ENCODE measurements at regions not wholly inside any gene's neighbourhood (a gene's known extent, or its start where the extent isn't known, plus 50 kb on each side); places are given as distances from the start of the nearest gene placed in this dataset.

DNA sequence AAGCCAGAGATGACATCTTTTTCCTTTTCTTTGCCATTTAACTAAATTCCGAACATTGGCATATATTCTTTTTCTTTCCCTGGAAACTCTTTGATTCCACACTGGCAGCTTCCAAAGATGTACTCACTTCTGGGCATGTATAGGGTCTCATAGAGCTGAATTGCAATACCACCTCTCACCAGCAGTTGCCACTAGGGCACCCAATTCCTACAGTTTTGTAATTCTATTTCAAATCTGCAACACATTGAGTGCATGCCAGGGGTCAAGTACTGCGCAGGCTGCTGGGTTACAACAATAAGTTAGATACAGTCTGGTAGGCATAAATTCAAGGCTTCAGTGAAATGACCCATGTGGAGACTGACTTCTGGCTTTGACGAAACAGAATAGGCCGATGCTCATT lies 208.8 kb upstream of the NLRP1 start:
- POLR2A ChIA-PET = no interaction called here
- DNase-seq = no peak
- no peak overlapping the region for H3K4me3 Mint-ChIP-seq
- peaks cover 23% of the 10 kb centered on the region for H3K27me3 Mint-ChIP-seq
- H3K36me3 Mint-ChIP-seq = no peaks in the 10 kb centered on the region
- no peak for ATAC-seq (ENCODE audit: low read depth)
- H3K4me1 Mint-ChIP-seq = no peaks in the 10 kb centered on the region
- H3K27ac Mint-ChIP-seq = no peak overlapping the region
- peaks cover 7% of the 10 kb centered on the region for H3K9me3 Mint-ChIP-seq

DNA sequence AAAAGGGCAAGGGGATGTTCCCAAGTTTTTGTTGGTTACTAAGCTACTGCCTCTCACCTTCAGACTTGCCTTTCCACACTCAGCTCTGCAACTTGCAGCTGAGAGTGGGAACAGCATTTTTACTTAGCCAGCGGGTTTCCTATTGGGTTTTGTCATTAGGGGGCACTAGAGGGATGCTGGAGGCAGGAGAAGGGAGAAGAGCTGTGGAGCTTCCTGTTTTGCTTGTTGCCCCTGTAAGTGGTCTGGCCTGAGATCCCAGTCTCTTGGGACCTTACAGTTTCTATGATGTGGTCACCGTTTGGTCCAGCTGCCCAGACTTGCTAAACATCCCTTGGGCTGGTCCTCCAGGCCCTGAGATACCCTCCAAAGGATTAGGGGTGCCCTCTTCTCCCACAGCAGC lies 209.6 kb upstream of the NLRP1 start:
- H3K9me3 Mint-ChIP-seq = peaks cover 7% of the 10 kb centered on the region
- POLR2A ChIA-PET = no interaction called here
- no peak overlapping the region for H3K27ac Mint-ChIP-seq
- no peak for ATAC-seq (ENCODE audit: low read depth)
- H3K4me1 Mint-ChIP-seq = no peaks in the 10 kb centered on the region
- H3K27me3 Mint-ChIP-seq = peaks cover 21% of the 10 kb centered on the region
- DNase-seq = no peak
- H3K4me3 Mint-ChIP-seq = no peak overlapping the region
- H3K36me3 Mint-ChIP-seq = no peaks in the 10 kb centered on the region

DNA sequence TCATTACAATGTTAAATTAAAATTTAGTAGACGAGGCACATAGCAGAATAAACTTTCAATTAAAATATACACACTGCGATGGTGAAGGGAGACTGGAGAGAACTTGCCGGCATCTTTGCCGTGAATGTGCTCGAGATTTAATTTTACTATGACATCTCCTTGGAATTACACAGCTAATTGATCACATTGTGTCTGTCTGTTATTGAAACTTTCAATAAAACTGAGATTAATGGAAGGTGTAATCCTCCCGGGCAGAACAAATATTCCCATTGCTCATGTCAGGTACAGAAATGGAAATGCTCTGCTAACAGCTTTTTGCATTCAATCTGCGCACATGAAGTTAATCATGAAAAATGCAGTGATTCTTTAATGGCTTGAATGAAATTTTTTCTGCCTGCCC lies 210.1 kb upstream of the NLRP1 start:
- Mint-ChIP-seq H3K27ac (no peak overlapping the region), H3K4me1 (no peaks in the 10 kb centered on the region), H3K27me3 (peaks cover 22% of the 10 kb centered on the region), H3K9me3 (peaks cover 7% of the 10 kb centered on the region), H3K4me3 (no peak overlapping the region), H3K36me3 (no peaks in the 10 kb centered on the region)
- no peak for ATAC-seq (ENCODE audit: low read depth)
- DNase-seq = no peak
- POLR2A ChIA-PET = no interaction called here

DNA sequence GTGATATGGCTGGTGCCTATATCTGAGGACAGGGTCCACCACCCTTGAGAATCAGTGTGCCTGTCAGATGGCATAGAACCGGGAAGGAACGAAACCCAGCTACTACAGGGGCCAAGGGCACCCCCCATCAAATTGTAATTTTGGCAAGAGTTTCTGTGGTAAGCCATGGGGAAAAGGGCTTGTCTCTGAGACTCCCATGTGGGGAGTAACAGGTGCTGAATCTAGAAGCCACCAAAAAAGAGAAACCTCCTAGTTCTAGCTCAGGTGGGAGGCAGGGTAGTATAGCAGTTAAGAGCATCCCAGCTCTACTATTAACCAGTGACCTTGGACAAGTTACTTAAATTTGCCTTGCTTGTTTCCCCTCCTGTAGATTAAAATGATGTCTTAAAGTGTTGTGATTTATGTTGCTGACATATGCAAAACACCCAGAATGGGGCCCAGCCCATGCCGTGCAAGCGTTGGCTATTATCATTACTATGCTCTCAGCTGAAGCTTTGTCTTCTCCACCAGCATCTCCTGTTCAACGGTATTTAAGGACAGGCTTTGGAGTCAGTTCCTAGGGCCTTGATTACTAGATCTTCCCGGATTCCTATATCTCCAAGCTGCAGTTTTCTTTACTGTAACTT lies 210.7 kb upstream of the NLRP1 start:
- POLR2A ChIA-PET = no interaction called here
- H3K27ac Mint-ChIP-seq = no peak overlapping the region
- no peak overlapping the region for H3K4me3 Mint-ChIP-seq
- peaks cover 22% of the 10 kb centered on the region for H3K27me3 Mint-ChIP-seq
- ATAC-seq (ENCODE audit: low read depth) (no peak), DNase-seq (no peak)
- H3K4me1 Mint-ChIP-seq = no peaks in the 10 kb centered on the region
- H3K36me3 Mint-ChIP-seq = no peaks in the 10 kb centered on the region
- peaks cover 7% of the 10 kb centered on the region for H3K9me3 Mint-ChIP-seq

DNA sequence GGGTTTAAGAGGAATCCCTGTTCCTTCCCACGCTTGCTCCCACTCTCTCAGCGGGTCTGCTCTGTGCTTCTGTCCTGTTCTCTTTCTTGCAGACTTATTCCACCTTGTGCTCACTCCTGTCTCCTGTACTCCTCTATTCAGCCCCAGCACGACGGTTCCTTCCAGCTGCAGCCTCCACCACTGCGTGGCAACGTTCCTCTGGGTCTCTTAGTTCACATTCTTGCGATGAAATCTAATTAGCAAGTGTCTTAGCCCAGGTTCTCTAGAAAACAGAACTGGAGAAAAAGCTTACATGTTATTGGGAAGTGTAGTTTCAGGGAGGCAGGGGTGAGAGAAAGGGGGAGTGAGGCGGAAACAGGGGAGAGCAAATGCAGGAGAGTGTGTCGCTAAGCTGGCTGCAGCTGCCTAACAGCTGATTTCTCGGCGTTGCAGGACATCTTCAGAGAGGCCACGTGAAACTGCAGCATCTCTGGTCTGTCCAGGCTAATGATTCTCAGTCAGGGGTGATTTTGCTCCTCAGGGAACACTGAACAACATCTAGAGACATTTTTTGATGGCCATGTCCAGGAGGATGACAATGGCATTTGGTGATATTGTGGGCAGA lies 213.2 kb upstream of the NLRP1 start:
- H3K27ac Mint-ChIP-seq = no peak overlapping the region
- no peaks in the 10 kb centered on the region for H3K4me1 Mint-ChIP-seq
- peaks cover 6% of the 10 kb centered on the region for H3K9me3 Mint-ChIP-seq

DNA sequence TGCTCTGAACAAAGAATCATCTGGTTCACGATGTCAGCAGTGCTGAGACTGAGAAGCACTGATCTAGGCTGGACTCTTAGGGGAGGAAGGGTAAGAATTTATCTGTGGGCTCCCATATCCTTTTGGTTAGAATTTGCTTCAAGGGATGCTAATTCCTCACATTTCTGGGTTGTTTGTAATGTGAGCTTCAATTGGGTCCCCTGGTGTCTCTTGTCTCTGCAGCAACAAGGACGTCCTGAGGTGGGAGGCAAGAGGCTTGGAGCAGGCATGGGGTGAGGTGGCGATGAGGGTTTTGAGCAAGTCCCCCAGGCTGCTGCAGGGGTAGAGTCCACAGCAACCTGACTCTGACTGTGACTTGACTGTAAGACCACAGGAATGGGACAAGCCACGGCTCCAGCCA lies 213.8 kb upstream of the NLRP1 start:
- Mint-ChIP-seq H3K27ac (no peak overlapping the region), H3K4me3 (no peak overlapping the region), H3K36me3 (no peaks in the 10 kb centered on the region), H3K9me3 (peaks cover under 1% of the 10 kb centered on the region), H3K4me1 (no peaks in the 10 kb centered on the region), H3K27me3 (peaks cover 35% of the 10 kb centered on the region)
- ATAC-seq (ENCODE audit: low read depth) (no peak), DNase-seq (no peak)
- POLR2A ChIA-PET = no interaction called here

More for the DNA sequence above, 213.2 kb upstream of the NLRP1 start:
- POLR2A ChIA-PET = no interaction called here
- no peak overlapping the region for H3K4me3 Mint-ChIP-seq
- H3K27me3 Mint-ChIP-seq = peaks cover 35% of the 10 kb centered on the region
- ATAC-seq (ENCODE audit: low read depth) (no peak), DNase-seq (no peak)
- H3K36me3 Mint-ChIP-seq = no peaks in the 10 kb centered on the region

DNA sequence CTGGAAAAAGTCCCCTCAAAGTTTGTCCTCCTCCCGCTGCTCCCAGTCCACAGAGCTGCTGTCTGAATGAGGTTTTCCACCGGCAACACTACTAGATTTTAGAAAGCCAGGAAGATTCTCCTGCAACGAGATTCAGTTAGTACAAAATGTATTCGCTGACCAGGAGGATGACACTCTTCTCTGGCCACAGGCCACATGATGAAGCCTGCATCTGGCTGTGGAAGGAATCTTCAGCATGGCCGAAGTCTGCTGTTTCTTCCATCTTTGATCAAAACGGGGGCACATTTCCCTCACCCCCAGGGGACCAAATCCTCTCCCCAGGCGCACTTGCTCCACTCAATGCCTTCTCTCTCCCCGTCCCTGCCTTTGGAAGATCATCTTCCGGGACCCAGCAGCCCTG lies 215.8 kb upstream of the NLRP1 start:
- Mint-ChIP-seq H3K27ac (no peak overlapping the region), H3K4me1 (no peaks in the 10 kb centered on the region), H3K36me3 (no peaks in the 10 kb centered on the region), H3K4me3 (no peak overlapping the region), H3K27me3 (peaks cover 42% of the 10 kb centered on the region), H3K9me3 (peaks cover 5% of the 10 kb centered on the region)
- ATAC-seq (ENCODE audit: low read depth) = no peak
- POLR2A ChIA-PET = no interaction called here
- DNase-seq = no peak

DNA sequence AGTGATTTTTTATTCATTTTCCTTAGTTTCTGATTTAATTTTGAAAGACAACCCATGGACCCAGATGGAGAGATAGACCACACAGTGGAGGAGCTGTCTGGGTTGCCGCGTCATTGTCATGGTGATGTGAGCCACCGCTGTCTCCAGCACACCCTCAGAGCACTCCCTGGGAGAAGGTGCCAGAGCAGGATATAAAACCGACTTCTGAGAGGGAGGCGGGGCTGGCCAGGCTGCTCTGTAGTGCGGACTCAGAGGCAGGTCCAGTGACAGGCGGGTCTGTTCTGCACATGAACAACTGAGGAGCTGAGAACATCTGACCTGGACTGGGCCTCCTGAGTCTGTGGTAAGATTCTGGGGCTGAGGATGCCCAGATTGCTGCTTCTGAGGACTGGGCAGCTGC lies 216.3 kb upstream of the NLRP1 start:
- POLR2A ChIA-PET = no interaction called here
- DNase-seq = no peak
- Mint-ChIP-seq H3K36me3 (no peaks in the 10 kb centered on the region), H3K9me3 (peaks cover 5% of the 10 kb centered on the region), H3K4me1 (no peaks in the 10 kb centered on the region), H3K27ac (no peak overlapping the region), H3K4me3 (no peak overlapping the region), H3K27me3 (peaks cover 42% of the 10 kb centered on the region)
- no peak for ATAC-seq (ENCODE audit: low read depth)

DNA sequence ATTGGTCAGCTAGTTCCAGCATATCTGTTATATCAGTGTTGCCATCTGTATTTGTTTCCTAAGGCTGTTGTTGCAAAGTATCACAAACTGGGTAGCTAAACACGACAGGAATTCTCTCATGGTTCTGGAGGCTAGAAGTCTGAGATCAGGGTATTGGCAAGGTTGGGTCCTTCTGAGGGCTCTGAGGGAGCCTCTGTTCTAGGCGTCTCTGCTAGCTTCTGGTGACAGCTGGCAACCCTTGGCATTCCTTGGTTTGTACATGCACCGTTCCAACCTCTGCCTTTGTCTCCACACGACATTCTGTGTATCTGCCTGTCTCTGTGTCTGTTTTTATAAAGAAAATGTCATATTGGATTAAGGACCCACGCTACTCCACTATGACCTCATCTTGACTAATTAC lies 219.9 kb upstream of the NLRP1 start:
- peaks cover 34% of the 10 kb centered on the region for H3K27me3 Mint-ChIP-seq
- no peak for DNase-seq
- no peak overlapping the region for H3K4me3 Mint-ChIP-seq
- no peaks in the 10 kb centered on the region for H3K4me1 Mint-ChIP-seq
- no peak overlapping the region for H3K27ac Mint-ChIP-seq
- peaks cover 5% of the 10 kb centered on the region for H3K9me3 Mint-ChIP-seq
- no peaks in the 10 kb centered on the region for H3K36me3 Mint-ChIP-seq
- POLR2A ChIA-PET = no interaction called here
- no peak for ATAC-seq (ENCODE audit: low read depth)

DNA sequence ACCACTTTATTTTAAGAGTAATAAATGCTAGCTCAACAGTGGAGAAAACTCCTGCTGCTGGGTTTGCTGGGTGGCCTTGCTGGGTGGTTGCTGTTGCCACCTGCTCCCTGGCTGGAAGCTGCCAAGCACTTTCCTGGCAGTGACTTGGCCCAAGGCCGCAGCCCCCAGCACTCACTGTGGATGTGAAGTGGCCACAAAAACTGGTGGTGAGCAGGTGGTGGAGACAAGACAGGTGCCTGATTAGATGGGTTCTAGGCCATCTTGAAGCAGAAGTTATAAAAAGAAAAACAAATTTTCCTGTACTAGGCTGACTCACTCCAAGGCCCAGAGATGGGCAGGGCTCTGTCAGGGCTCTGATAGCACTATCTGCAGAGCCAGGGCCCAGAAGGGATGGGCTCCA lies 224.7 kb upstream of the NLRP1 start:
- no peaks in the 10 kb centered on the region for H3K4me1 Mint-ChIP-seq
- POLR2A ChIA-PET = no interaction called here
- no peak overlapping the region for H3K27ac Mint-ChIP-seq
- ATAC-seq (ENCODE audit: low read depth) = no peak
- no peak for DNase-seq
- H3K36me3 Mint-ChIP-seq = no peaks in the 10 kb centered on the region
- no peak overlapping the region for H3K4me3 Mint-ChIP-seq
- H3K27me3 Mint-ChIP-seq = peaks cover 18% of the 10 kb centered on the region
- peaks cover 18% of the 10 kb centered on the region for H3K9me3 Mint-ChIP-seq

DNA sequence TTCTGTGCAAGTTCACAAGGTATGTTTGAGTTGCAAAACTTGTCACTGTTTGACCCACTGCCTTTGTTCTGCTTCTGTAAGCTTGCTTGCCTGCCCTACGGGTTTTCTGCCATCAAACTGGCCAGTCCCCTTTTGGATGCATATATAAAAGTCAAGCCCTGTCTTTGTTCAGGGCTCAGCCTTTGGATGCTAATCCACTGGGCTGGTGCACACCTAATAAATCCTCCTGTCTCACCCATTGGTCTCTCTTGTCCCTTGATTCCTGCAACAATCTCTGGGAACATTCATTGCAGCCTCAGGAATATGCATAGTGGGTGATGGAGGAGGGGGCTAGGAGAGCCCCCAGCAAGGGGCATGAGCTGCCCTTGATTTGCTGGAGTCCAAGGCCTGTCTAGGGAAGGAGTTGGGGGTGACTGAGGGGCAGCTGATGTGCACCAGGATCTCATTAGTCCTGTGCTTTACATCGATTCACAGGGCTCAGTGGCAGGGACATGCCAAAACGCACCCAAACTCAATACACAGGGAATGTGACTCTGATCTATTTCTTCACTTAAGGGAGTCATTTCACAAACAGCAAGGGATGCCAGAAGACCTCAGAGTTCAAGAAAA lies 225.4 kb upstream of the NLRP1 start:
- no peak for DNase-seq
- H3K27me3 Mint-ChIP-seq = peaks cover 15% of the 10 kb centered on the region
- H3K4me1 Mint-ChIP-seq = no peaks in the 10 kb centered on the region
- ATAC-seq (ENCODE audit: low read depth) = no peak
- H3K9me3 Mint-ChIP-seq = peaks cover 18% of the 10 kb centered on the region
- no peak overlapping the region for H3K27ac Mint-ChIP-seq
- H3K4me3 Mint-ChIP-seq = no peak overlapping the region
- no peaks in the 10 kb centered on the region for H3K36me3 Mint-ChIP-seq
- POLR2A ChIA-PET = no interaction called here

DNA sequence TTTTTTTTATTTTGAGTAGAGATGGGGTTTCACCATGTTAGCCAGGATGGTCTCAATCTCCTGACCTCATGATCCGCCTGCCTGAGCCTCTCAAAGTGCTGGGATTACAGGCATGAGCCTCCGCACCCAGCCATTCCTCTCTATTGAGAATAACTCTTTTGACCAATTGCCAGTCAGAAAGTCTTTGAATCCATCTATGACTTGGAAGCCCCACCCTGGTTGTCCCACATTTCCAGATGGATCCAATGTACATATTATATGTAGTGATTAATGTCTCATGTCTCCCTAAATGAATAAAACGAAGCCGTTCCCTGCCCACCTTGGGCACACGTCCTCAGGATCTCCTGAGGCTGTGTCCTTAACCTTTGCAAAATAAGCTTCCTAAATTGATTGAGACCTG lies 228.3 kb upstream of the NLRP1 start:
- no peak overlapping the region for H3K27ac Mint-ChIP-seq
- H3K36me3 Mint-ChIP-seq = no peaks in the 10 kb centered on the region
- ATAC-seq (ENCODE audit: low read depth) (no peak), DNase-seq (no peak)
- no peaks in the 10 kb centered on the region for H3K4me1 Mint-ChIP-seq
- no peak overlapping the region for H3K4me3 Mint-ChIP-seq
- H3K27me3 Mint-ChIP-seq = peaks cover 16% of the 10 kb centered on the region
- POLR2A ChIA-PET = no interaction called here
- H3K9me3 Mint-ChIP-seq = peaks cover 18% of the 10 kb centered on the region

DNA sequence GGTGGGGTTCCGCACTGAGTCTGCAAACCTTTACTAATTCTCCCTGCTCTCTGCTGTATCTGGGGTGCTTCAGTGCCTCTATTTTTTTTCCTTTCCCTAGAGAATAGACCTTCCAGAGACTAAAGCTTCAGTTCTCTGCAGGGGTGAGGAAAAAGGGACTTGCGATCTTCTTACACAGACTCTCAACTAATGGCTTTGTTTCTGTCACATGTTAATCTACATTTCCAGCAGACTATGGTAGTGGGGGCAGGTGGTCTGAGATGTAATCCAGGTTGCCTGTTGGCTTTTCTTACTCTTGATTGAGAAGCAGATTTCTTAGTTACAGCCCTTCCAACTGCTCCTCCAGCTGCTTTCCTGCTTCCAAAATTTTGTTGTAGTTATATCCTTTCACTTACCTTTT lies 229.0 kb upstream of the NLRP1 start:
- no peaks in the 10 kb centered on the region for H3K4me1 Mint-ChIP-seq
- DNase-seq (no peak), ATAC-seq (ENCODE audit: low read depth) (no peak)
- peaks cover 21% of the 10 kb centered on the region for H3K27me3 Mint-ChIP-seq
- no peaks in the 10 kb centered on the region for H3K36me3 Mint-ChIP-seq
- peaks cover 18% of the 10 kb centered on the region for H3K9me3 Mint-ChIP-seq
- no peak overlapping the region for H3K27ac Mint-ChIP-seq
- H3K4me3 Mint-ChIP-seq = no peak overlapping the region
- POLR2A ChIA-PET = no interaction called here

DNA sequence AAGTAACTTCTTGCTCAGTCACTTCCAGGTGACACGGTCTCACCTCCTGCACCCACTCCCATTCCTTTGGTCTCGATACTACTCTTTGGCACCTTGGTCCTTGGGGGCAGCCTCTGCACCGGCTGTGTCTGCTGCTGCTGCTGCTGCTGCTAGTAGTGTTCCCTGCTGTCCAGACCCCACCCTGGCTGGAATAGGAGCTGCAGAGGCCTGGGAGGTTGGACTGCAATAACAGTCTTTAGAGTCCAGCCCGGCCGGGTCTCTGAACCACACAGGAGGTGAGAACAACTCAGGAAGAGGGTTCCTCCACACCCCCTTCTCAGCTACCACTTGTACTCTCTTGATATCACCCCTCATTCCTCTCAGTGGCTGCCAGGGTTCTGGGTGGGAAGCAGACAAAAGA lies 231.1 kb upstream of the NLRP1 start:
- H3K4me3 Mint-ChIP-seq = no peak overlapping the region
- no peak for ATAC-seq (ENCODE audit: low read depth)
- POLR2A ChIA-PET = no interaction called here
- peaks cover 10% of the 10 kb centered on the region for H3K9me3 Mint-ChIP-seq
- no peaks in the 10 kb centered on the region for H3K4me1 Mint-ChIP-seq
- H3K27me3 Mint-ChIP-seq = peaks cover 17% of the 10 kb centered on the region
- DNase-seq = no peak
- H3K36me3 Mint-ChIP-seq = no peaks in the 10 kb centered on the region
- no peak overlapping the region for H3K27ac Mint-ChIP-seq

Data from activated naive CD8-positive, alpha-beta T cell treated with anti-CD3 and anti-CD28 coated beads, Interleukin-2, amount 10 ng/mL, durations not matched to agents 7 days and 5 days (primary cell).